HG02938 (cell line): ENCODE measurements at regions not wholly inside any gene's neighbourhood (a gene's known extent, or its start where the extent isn't known, plus 50 kb on each side); places are given as distances from the start of the nearest gene placed in this dataset.

Experiments used
- ATAC-seq: cut with Tn5 transposase; IDR thresholded peaks from one replicate; pipeline ENCODE4 v1.9.1; 2021; ENCODE audit warnings: mild to moderate bottlenecking, moderate library complexity; ENCODE audit not compliant: unreplicated experiment

GRCh38 chr13:80413611-80414010 lies 72.7 kb upstream of the SPRY2 start:
- ATAC-seq = no peak

DNA sequence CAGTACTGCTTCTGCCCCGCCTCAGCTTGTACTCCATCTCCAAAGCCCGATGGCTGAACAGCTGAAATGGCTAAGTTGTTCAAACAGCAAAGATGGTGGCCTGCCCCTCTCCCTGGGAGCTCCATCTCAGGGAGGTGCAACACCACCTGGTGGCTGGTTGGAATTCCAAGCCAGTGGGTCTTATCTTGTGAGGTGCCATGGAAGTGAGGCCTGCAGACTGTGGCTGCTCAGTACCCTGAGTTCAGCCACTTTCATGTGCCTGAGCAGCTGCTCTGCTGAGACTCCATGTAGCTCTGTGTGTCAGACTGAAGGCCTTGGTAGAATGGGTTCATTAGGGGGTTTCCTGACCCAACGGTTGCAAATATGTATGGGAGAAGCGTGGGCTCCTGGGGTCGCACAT lies 67.3 kb upstream of the SPRY2 start:
- no peak for ATAC-seq

DNA sequence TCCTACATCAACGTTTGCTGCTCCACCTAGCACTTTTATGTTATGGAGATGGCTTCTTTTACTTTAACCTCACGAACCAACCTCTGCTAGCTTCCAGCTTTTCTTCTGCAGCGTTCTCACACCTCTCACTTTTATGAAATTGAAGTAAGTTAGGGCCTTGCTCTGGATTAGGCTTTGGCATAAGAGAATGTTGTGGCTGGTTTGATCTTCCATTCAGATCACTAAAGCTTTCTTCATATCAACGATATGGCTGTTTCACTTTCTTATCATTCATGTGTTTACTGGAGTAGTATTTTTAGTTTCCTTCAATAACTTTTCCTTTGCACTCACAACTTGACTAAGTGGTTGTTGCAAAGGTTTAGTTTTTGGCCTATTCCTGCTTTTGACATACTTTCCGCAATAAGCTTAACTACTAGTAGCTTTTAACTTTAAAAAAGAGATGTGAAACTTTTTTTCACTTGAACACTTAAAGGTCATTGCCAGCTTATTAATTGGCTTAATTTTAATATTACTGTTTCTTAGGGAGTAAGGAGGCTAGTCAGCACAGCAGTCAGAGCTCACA lies 60.0 kb upstream of the SPRY2 start:
- ATAC-seq = no peak

- ATAC-seq = no peak
Measured at GRCh38 chr13:80400164-80400864, 59.4 kb upstream of the SPRY2 start.

DNA sequence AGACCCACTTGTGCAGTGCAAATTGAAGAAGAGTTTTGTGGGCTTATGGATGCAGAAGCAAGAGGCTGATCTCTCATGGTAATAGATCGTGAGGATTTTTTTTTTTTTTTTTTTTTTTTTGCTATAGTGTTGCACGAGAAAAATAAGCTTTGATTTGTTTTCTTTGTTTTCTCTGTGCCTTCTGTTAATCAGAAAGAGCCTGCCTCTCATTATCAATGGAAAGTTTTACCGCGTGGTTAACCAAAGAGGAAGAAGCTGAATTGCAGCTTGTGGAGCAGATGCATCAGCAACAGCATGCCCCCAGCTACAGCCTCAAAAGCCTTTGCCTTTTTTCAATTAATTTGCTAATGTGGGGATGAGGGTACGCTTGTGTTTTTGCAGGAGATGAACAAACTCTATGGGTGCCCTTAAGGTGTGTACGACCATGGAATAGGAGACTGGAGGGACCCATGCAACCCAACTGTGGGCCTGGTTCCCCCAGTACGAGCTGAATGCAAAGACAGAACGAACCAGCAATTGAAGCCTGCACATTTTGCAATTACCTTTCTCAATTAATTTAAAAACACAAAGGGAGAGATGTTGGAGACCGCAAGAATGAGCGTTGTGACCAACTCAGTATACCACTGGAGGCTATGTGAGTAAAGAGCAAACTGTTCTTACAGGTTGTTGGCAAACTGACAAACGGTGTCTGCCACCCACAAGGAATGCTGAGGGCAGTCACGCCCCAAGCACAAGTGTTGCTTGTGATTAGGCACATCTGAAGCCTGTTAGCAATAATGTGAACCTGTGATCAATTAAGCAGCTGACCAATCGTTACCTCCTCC lies 58.6 kb upstream of the SPRY2 start:
- no peak for ATAC-seq
